ENCODE measurements at regions not wholly inside any gene's neighbourhood (a gene's known extent, or its start where the extent isn't known, plus 50 kb on each side); places are given as distances from the start of the nearest gene placed in this dataset.

DNA sequence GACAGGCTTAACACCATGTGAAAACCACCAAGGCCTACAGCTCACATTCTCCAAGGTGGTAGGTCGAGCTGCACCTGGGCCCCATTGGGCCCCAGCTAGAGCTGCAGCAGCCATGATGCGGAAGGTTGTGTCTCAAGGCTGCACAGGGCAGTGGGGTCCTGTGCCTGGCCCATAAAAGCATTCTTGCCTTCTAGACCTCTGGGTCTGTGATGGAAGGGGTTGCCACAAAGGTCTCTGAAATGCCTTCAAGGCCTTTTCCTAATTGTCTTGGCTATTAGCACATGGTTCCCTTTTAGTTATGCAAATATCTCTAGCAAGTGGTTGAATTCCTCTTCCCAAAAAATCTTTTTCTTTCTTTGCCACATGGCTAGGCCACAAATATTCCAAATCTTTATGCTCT is 52.5 kb upstream of the C11orf58 start:
- no peak for DNase-seq

DNA sequence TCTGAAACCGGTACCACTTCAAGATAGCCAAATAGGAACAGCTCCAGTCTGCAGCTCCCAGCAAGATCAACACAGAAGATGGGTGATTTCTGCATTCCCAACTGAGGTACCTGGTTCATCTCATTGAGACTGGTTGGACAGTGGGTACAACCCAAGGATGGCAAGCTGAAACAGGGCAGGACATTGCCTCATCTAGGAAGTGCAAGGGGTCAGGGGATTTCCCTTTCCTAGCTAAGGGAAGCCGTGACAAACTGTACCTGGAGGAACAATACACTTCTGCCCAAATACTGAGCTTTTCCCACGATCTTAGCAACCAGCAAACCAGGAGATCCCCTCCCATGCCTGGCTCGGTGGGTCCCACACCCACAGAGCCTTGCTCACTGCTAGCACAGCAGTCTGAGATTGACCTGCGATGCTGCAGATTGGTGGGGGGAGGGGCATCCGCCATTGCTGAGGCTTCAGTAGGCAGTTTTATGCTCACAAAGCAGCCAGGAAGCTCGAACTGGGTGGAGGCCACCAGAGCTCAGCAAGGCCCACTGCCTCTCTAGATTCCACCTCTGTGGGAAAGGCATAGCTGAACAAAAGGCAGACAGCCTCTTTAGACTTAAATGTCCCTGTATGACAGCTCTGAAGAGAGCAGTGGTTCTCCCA is 59.9 kb upstream of the C11orf58 start:
- DNase-seq: no peak

DNA sequence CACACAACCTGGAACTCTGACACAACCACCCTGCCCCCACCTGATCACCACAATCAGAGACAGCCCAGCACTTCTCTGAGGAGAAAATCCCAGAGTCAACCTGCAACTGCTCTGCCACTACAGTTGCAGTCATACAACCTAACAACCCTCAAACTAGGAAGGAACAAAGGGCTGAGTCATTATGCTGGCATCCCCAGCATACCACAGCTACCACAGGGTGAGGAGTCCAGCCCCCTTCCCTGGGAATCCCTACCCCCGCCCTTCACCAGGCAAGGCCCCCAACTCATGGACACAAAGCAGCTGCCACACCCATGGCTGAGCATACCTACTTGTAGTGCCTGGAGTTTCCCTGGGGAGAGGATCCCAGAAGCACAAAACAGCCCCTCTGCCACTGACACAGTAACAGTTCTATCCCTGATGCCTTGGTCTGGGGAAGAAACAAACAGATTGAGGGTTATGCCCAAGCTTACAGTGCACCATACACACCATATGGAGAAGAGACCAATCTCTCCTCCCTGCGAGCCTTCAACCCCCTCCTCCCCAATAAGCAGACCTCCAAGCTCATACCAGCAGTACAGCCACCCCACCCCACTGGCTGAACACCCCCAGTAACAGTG is 68.5 kb upstream of the C11orf58 start:
- no peak for DNase-seq

DNA sequence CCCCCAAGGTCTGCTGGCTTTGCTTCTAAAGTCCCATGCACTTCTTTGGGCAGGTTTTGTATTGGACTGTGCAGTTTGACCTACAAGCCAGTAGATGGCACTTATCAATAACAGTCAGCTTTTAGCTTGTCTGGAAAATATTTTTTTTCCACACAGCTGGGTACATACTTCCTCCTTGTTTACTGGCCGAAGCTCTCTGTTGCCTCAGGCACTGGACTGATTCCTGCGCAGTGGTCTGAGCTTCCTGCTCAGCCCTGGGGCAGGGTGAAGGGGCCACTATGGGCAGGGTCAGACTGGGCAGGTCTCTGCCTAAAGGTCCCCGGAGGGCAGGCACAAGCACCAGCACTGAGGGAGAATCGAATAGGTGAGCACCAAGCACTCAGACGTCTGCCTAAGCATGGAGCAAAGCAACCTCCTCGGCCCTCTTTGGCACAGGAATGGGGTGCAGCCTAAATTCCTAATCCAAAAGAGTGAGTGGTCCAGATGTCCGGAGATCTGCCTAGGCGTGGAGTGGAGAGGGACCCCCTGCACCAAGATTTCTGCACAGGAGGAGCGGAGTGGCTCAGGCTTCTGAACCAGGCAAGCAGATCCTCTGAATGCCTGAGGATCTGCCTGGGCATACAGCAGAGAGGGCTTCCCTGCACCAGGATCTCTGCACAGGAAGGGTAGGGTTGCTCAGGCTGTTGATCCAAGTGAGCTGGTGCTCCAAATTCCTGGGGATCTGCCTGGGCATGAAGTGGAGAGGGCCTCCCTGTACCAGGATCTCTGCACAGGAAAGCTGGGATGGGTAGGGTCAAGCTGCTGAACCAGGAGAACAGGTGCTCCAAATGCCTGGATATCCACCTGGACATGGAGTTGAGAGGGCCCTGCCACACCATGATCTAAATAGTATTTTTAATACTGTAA is 105.9 kb upstream of the C11orf58 start:
- no peak for DNase-seq

DNA sequence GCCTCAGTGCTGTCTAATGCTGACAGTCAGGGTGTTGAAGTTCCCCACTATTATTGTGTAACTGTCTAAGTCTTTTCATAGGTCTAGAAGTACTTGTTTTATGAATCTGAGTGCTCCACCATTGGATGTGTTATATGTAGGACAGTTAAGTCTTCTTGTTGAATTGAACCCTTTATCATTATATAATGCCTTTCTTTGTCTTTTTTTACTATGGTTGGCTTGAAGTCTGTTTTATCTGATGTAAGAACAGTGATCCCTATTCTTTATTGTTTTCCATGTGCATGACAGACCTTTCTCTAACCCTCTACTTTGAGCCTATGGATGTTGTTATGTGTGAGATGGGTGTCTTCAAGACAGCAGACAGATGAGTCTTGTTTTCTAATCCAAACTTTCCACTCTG is 107.8 kb upstream of the C11orf58 start:
- no peak for DNase-seq

DNA sequence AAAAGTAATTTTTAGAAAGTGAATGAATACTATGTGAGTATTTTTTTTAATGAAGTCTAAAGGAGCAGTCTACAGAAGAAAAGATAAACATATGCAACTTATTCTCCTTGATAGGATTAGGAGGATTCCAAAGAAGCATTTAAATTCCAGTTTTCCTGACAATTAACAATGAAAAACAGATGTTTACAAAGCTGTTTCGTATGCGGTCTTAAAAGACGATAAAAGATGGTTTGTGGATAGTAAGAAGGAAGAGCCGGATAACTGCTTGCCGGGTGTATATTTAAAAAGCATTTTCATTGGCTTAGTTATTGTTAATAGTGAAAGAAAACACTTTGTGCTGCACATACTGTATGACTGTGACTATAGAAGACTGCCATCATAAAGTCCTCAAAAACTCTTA is 120.0 kb upstream of the C11orf58 start:
- no peak for DNase-seq

DNA sequence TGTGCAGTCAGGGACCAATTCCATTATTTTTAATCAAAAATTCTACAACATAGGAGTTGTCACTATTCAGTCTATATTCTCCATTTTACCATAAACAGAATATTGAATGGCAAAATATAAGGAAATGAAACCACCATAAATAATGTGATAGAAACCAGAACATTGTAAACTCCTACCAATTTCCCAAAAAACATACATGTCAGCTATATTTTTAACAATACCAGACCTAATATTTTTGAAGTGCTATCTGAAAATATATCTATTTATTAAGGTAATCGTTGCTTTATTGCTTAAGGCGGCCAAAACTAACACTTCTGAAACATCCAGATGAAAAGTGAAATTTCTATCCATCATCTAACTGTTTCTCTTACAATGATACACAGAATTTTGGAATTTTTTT is 123.0 kb upstream of the C11orf58 start:
- no peak for DNase-seq

DNA sequence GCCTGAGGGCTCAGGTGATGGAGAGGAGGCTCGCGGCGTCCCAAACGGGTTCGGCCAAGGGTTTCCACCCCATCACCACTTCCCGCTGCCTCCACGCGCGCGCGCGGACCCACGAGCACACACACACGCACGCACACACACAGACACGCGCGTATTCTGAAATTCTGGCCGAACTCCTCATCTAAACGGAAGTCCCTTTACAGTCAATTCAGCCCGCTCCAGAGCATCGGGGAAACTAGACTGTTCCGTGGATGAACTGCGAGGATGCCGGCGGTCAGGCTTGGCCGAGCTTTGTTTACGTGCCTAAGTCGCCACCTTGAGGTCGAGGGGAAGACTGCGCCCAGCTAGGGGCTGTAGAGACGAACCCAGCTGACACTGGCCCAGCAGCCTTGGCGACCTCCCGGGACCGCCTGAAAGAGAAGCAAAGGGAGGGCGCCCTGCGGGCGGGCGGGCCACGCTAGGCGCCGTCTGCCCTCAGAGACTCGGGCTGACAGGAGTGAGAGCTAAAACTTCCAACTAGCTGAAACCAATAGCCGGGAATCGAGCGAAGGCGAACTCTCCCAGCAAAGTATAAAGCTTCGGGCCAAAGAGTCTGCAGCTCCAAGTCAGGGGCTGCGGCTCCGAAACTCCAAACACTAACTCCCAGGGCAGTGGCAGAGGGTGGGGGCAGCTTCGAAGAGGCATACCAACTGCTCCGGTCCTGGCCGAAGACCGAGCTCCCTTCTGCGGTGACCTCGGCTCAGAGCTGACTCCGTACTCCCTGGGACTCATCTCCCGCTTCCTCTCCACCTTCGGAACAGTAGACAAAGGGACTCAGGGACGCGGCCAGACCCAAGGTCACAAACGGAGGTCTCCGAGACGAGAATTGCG is 124.7 kb upstream of the C11orf58 start:
- DNase-seq: peak; percentile 73

DNA sequence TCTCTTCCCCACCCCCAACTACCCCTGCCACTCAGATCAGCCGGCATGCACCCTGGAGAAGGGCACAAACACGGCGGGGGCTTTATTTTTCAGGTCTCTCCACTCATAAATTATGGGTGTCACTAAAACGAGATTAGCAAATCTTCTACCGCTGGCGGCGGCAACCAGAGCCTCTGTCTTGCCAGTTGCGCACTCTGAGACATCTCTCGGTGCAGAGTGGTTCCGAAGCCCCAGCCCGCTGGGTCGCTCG is 125.3 kb upstream of the C11orf58 start:
- DNase-seq: no peak

DNA sequence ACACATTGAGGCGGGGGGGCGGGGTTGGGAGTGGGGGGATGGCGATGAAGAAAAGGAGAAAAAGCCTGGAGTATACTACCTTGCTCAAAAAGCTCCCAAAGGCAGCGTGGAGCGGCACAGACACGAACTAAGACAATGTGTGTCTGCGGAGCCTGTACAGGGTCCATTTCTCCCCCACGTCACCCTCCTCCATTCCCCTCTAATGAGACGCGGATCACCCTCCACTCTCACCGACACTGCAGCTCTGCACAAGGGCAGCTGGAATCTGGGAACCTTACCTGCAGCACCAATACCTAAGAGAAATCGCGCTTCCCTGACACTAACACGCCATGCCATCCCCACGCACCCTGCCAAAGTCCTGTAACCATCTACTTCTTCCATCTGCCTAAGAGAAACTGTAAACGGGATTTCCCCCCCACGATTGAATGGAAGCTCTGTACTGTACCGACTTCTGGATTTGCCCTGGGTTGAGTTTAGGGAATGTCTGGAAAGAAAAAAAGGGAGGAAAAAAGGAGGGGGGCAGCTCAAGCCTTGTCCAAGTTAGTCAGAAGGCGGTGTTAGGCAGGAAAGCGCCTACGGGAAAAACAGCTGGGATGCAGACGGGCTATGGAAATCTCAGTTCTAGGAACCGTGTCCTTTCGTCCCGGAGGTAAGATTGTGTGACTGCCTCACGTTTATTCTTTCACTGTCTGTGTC is 125.7 kb upstream of the C11orf58 start:
- no peak for DNase-seq

DNA sequence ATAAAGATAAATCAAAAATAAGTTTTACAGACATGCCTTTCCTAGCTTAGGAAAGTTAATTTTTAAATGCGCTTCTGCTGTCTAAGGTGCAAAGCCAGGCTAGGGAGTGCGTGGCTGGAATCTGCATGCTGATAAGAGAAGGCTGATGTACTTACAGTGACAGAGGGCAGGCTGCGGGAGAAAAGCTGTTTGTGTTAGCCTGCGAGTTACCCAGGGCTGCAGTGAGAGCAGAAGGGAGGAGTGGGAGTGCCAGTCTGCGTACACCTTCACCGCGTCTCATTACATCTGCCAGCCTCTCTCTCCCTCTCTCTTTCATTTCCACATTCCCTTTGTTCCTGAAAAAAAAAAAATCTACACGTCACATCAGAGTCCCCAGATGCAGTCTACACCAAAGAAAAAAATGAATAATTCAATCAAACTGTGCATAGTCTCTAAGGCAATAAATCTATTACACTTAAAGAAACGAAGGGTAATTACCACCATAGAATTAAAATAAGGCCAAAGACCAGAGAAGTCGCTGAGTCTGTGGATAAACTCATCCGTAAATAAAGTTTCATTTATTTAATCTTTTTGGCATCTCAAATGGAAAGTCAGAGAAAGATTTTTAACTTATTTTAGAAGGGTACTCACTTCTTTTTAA is 126.4 kb upstream of the C11orf58 start:
- DNase-seq: no peak

DNA sequence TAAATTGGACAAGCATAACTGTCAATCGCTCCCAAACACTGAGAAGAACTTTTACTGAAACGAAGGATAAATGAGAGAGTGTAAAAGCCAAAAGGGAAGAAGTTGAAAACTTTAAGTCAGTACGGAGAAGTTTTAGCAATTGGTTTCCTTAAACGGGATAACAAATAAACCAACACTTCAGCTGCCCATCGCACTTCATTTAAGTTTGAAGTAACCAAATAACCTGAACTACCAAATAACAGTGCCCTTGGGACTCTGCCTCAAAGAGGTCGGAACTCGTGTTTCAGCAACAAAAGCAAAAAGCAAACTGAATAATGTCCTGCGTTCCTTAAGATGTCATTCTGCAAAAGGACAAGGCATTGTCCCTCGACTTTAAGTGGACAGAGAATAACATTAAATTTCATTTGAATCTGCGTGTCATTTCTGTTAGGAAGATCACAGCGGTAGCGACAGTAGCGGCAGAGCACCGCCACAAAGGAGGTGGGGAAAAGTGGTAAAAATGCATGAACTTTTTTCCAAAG is 127.0 kb upstream of the C11orf58 start:
- DNase-seq: no peak

DNA sequence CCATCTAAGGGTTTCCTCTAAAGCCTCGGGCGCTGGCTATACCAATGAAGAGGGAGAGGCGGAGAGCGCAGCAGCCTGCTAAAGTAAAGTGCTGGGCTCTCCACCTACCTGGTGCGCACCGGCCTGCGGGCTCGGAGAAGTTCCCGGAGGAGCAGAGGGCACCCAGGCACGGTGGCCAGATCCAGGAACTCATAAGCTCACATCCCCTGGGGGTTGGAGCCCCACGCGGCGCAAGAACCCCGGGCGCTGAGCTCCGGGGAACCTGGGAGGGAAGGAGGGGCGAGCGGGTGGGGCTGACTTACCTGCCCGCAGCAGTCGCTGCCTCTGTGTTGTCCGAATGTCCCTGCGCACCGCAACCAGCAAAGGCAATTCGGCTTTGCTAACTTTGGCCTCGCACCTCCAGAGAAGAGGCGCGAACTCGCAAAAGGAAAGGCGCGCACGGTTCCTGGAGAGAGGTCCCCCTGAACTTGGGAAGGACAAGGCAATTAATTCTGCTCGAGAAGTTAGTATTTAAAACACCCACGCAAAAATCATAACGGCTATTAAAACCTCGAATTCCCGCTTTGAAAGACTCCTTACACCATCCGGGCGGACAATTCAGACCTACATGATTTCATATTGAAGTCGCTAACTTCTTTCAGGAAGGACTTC is 127.6 kb upstream of the C11orf58 start:
- no peak for DNase-seq

DNA sequence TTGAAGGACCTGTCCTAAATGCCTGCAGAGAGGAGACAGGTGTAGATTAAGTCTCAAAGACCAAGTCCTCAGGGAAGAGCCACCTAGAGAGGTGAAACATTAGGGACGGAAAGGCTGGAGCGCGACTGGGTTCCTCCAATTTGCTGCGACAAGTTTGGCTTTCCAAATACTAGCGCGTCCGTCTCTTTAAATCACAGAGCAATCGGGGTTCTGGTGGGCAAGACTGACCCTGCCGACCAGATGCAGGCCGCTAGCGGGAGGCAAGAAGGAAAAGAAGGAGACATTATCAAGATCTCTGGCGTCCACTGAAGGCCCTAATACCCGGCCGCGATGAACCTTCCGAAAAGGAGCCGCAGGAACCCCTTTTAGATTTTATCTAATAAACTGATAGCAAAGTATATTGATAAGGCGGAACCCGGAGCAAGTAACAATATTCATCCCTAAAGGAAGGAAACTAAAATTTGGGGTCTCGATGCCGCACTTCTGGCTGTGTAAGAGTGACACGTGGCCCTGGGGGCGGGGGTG is 128.2 kb upstream of the C11orf58 start:
- DNase-seq: no peak

DNA sequence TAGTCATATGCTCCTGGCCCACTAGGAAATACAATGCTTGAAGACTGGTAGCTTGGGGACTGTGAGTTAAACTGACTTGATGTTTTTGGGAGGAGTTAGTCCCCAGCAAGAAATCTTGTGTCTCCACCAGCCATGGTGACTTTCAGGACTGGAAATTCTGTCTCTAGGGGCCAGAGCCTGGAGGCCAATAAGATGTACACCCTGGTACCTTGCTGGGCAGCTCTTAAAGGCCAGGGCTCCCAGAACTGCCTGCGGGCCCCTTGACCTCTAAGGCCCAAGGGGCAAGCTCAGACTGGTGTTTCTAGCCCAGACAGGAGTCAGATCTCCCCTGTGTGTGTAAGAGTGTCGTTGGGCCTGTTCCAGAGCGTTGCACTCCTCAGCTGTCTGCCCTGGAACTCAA is 128.7 kb upstream of the C11orf58 start:
- no peak for DNase-seq

DNA sequence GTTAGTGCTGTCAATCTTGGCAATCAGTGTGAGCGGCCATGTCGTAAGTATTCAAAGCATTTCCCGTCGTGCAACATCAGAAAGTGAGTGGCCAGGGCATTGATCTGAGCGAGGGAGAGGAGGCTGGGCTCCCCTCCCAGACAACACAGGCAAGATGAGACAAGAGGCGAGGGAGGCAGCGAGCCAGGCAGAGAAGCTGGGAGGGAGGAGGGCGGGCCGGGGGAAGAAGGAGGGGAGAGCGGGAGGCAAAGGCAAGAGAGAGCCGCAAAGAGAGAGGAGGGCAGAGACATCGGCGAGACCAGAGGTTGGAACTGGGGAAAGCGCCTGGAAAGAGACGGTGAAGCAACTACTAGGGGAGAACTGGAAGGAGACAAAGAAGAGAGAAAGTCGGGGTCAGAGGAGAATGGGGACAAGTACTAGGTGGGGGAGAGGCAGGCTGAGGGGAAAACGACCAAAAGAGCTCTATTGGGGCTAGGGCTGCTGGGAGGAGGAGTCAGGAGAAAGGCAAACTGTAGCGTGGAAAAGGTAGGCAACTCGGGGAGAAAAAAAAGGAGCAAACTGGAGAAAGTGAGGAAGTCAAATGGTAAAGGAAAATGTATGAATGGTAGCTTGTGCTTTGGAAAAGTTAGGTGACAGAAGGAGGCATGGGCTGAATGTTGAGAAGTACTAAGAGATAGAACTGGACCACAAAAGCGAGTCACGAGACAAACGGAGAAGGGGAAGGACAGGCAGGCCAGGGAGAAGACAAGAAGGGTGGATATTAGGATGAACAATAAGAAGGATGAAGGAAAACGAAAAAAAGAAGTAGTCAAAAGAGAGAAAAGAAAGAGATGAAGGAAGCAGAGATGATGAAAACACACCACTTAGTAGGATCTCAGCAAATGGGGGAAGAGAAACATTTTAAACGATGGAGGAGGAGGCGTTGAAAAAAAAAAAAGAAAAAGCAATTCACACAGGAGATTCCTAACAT is 130.5 kb upstream of the C11orf58 start:
- peak; percentile 74 for DNase-seq

DNA sequence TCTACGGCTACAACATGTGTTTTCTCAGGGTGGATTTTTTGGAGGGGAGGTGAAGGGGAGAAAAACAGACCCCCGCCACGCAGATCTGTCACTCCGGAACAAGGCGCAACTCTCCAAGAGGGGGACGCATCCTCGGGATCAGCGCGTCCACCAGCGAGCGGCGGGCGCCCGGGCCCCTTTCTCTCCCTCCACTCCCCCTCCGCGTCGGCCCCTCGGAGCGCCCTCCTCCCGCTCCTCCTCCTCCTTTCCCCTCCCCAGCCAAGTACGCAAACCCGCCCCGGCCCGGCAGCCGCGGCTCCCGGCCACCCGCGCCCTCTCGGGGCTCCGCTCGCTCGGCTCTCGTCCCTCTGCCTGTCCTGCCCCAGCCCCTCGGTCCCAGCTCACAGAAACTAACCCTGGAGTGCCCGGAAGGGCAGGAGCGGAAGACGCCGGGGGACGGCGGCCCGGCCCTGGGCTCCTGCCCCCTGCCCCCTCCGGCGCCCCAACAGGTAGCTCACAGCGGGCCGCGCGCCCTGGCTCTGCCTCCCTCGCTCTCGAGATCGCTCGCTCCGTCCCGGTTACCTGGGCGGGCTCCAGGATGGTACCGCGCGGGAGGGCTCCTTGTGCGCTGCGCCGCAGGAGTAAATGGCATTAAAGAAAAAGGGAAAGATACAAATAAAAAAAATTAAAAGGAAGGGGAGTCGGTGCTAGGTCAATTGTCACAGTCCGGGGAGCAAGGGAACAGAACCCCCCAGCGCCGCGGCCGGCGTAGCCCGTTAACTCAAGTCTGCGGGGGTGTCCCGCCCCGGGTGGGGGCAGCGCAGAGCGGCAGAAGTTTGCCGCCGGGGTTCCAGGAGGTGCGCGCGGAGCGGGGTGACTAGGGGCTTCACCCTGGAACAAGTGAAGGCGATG is 131.4 kb upstream of the C11orf58 start:
- DNase-seq: peak; percentile 36

DNA sequence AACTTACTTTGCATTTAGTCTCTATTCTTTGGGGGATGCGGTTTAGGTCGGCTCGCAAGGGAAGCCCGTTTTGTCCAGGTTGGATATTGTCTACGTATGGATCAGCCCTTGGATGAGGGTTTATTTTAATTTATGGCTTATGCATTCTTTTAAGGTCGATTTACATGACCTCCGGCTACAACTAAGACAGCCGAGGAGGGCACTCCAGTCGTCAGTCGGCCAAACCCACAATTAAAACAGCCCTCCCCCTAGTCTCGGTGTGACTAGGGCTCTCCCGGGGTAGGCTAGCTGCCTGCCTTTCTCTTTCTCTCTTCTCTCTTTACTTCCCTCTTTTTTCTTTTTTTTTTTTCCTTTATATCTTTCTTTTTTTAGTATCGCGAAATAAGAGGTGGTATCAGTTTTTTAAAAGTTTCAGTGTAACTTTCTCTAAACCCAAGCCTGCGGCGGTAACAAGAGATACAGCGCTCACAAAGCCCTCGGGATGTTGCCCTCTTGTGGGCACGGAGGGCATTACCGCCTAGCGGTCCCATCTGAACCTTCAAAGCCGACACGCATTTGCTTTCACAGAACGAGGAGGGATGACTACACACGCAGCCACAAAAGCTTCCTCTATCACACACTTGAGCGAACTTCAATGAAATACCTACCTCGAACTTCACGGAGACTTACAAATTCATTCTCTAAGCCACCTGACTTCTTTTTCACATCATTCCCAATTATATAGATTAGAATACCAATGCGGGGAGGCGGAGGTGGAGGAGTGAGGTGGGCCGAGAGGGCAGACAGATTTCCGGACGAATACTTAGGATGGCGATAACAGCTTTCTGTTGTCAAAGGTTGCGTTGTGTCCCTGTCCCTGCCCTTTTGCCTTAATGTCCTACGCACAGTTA is 132.3 kb upstream of the C11orf58 start:
- DNase-seq: peak; percentile 84

Data from DMS79 (cell line).